ENCODE measurements at regions not wholly inside any gene's neighbourhood (a gene's known extent, or its start where the extent isn't known, plus 50 kb on each side); places are given as distances from the start of the nearest gene placed in this dataset.

DNA sequence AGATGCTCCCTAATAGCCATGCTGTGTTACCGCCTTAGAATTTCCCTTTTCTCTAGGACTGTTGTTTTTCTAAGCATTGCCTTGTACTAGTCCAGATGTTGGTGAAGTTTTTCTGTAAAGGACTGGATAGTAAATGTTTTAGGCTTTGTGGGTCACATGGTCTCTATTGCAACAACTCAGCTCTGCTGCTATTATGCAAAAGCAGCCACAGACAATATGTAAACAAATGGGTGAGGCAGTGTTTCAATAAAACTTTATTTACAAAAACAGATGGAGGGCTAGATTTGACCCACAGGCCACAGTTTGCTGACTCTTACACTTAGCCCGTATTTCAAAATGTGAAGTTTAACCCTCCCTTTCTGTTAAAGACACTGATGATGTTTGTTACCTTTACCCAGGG, 207.6 kb upstream of the MYLIP start:
- ATAC-seq = no peak
- H3K4me3 ChIP-seq (ENCODE audit: low read depth in 2 of 2, low read length in 2 of 2) = no peak overlapping the region
- ChIA-PET CTCF (no interaction called here), POLR2A (no interaction called here)
- no TSS peak for BruUV-seq (replicated peaks)
- DNase-seq (ENCODE audit: low read depth, low spot score) = no peak
- H3K4me1 ChIP-seq (ENCODE audit: control insufficient read depth, insufficient read depth, low read length) = no peaks in the 10 kb centered on the region
- intact Hi-C loops (cut with micrococcal nuclease; ENCODE audit: unreplicated experiment) = no loop called here
- no peak overlapping the region for H3K27ac ChIP-seq (ENCODE audit: low read length)
- H3K36me3 ChIP-seq (ENCODE audit: control insufficient read depth, insufficient read depth, low read length) = no peaks in the 10 kb centered on the region
- TF ChIP-seq, protein P1, sequence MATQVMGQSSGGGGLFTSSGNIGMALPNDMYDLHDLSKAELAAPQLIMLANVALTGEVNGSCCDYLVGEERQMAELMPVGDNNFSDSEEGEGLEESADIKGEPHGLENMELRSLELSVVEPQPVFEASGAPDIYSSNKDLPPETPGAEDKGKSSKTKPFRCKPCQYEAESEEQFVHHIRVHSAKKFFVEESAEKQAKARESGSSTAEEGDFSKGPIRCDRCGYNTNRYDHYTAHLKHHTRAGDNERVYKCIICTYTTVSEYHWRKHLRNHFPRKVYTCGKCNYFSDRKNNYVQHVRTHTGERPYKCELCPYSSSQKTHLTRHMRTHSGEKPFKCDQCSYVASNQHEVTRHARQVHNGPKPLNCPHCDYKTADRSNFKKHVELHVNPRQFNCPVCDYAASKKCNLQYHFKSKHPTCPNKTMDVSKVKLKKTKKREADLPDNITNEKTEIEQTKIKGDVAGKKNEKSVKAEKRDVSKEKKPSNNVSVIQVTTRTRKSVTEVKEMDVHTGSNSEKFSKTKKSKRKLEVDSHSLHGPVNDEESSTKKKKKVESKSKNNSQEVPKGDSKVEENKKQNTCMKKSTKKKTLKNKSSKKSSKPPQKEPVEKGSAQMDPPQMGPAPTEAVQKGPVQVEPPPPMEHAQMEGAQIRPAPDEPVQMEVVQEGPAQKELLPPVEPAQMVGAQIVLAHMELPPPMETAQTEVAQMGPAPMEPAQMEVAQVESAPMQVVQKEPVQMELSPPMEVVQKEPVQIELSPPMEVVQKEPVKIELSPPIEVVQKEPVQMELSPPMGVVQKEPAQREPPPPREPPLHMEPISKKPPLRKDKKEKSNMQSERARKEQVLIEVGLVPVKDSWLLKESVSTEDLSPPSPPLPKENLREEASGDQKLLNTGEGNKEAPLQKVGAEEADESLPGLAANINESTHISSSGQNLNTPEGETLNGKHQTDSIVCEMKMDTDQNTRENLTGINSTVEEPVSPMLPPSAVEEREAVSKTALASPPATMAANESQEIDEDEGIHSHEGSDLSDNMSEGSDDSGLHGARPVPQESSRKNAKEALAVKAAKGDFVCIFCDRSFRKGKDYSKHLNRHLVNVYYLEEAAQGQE (IDR thresholded peaks at IDR 0.05; ENCODE audit: insufficient read depth in 1 of 2, low read depth in 2 of 2, low read length in 1 of 2) = no peak
- TF ChIP-seq POLR2AphosphoS5 (IDR thresholded peaks at IDR 0.05; ENCODE audit: low read depth, low read length) (no peak), SIN3A (IDR thresholded peaks at IDR 0.05; ENCODE audit: borderline replicate concordance, insufficient read depth, low read depth, low read length) (no peak), TCF7L2 (IDR thresholded peaks at IDR 0.05; ENCODE audit: low read depth, low read length) (no peak)
- TF ChIP-seq, protein P2, sequence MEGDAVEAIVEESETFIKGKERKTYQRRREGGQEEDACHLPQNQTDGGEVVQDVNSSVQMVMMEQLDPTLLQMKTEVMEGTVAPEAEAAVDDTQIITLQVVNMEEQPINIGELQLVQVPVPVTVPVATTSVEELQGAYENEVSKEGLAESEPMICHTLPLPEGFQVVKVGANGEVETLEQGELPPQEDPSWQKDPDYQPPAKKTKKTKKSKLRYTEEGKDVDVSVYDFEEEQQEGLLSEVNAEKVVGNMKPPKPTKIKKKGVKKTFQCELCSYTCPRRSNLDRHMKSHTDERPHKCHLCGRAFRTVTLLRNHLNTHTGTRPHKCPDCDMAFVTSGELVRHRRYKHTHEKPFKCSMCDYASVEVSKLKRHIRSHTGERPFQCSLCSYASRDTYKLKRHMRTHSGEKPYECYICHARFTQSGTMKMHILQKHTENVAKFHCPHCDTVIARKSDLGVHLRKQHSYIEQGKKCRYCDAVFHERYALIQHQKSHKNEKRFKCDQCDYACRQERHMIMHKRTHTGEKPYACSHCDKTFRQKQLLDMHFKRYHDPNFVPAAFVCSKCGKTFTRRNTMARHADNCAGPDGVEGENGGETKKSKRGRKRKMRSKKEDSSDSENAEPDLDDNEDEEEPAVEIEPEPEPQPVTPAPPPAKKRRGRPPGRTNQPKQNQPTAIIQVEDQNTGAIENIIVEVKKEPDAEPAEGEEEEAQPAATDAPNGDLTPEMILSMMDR (IDR thresholded peaks at IDR 0.05) = no peak
- H3K27me3 ChIP-seq (ENCODE audit: control insufficient read depth, insufficient read depth, low read length) = no peaks in the 10 kb centered on the region
- in situ Hi-C loops (cut with HindIII; ENCODE audit: low pct_unique_long_range_greater_than_20kb, low sequenced_read_pairs) = no loop called here
- H3K9me3 ChIP-seq (ENCODE audit: control insufficient read depth, insufficient read depth, low read depth, low read length) = no peaks in the 10 kb centered on the region

DNA sequence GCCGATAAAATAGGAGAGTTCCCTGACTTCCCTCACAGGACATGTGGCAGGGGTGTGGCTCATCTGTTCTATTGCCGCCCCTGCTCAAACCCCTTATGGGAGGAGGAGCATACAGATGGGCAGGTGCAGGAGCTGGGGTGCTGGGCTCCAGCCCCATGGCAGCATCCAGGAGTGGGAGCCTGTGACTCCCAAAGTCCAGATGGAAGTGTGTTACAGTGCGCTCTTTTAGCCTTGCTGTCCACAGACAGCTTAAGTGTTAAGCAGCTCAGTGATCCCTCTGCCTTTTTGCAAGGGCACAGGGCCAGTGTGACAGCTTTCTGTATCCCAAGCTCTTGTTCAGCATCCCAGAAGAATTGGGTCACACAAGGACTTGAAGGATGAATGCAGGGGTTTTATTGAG, 212.3 kb upstream of the MYLIP start:
- Histone ChIP-seq H3K9me3 (ENCODE audit: control insufficient read depth, insufficient read depth, low read depth, low read length) (no peaks in the 10 kb centered on the region), H3K27ac (ENCODE audit: low read length) (no peak overlapping the region), H3K4me3 (ENCODE audit: low read depth in 2 of 2, low read length in 2 of 2) (no peak overlapping the region), H3K4me1 (ENCODE audit: control insufficient read depth, insufficient read depth, low read length) (no peaks in the 10 kb centered on the region), H3K36me3 (ENCODE audit: control insufficient read depth, insufficient read depth, low read length) (no peaks in the 10 kb centered on the region), H3K27me3 (ENCODE audit: control insufficient read depth, insufficient read depth, low read length) (no peaks in the 10 kb centered on the region)
- no TSS peak for BruUV-seq (replicated peaks)
- POLR2A ChIA-PET = no interaction called here
- CTCF ChIA-PET = no interaction called here
- in situ Hi-C loops (cut with HindIII; ENCODE audit: low pct_unique_long_range_greater_than_20kb, low sequenced_read_pairs) = no loop called here
- ATAC-seq (no peak), DNase-seq (ENCODE audit: low read depth, low spot score) (no peak)
- TF ChIP-seq, protein P2 (IDR thresholded peaks at IDR 0.05) = no peak
- TF ChIP-seq TCF7L2 (IDR thresholded peaks at IDR 0.05; ENCODE audit: low read depth, low read length) (no peak), POLR2AphosphoS5 (IDR thresholded peaks at IDR 0.05; ENCODE audit: low read depth, low read length) (no peak), SIN3A (IDR thresholded peaks at IDR 0.05; ENCODE audit: borderline replicate concordance, insufficient read depth, low read depth, low read length) (no peak)
- TF ChIP-seq, protein P1 (IDR thresholded peaks at IDR 0.05; ENCODE audit: insufficient read depth in 1 of 2, low read depth in 2 of 2, low read length in 1 of 2) = no peak
- intact Hi-C loops (cut with micrococcal nuclease; ENCODE audit: unreplicated experiment) = no loop called here

Measured in Panc1 (cell line).